GM13977 (cell line): ENCODE measurements at regions not wholly inside any gene's neighbourhood (a gene's known extent, or its start where the extent isn't known, plus 50 kb on each side); places are given as distances from the start of the nearest gene placed in this dataset.

ENCODE experiments used
- DNase-seq: peaks from one replicate; pipeline ENCODE4 v3.0.0; 2012; ENCODE audit warnings: low spot score
- CTCF ChIP-seq: IDR thresholded peaks from 2 replicates; pipeline ENCODE4 v1.5.1; 2012; ENCODE audit warnings: mild to moderate bottlenecking, control low read depth; ENCODE audit not compliant: insufficient read depth; ENCODE audit errors: extremely low read depth, missing control alignments
- in situ Hi-C: fragments of 300-500 bp; cut with MboI; formaldehyde crosslinking; loops from one replicate; pipeline ENCODE4 v1.12.0; 2022; ENCODE audit warnings: low sequenced_read_pairs, low pct_unique_long_range_greater_than_20kb, mixed read lengths, inconsistent platforms; ENCODE audit not compliant: unreplicated experiment

GRCh38 chr3:76565496-76566210 is 474.2 kb upstream of the ROBO2 start:
- in situ Hi-C loops, result no loop called here
- peak; percentile 4 for DNase-seq
- no peak for TF ChIP-seq CTCF

- no peak for TF ChIP-seq CTCF
- in situ Hi-C loops, result no loop called here
- DNase-seq, result no peak
These were observed 473.7 kb upstream of the ROBO2 start for GRCh38 chr3:76566211-76566534.

GRCh38 chr3:76566904-76567303 is 473.0 kb upstream of the ROBO2 start:
- TF ChIP-seq CTCF, result no peak
- in situ Hi-C loops, result no loop called here
- no peak for DNase-seq

GRCh38 chr3:76570436-76571057 is 469.4 kb upstream of the ROBO2 start:
- TF ChIP-seq CTCF, result peak; percentile 62
- in situ Hi-C loops, result no loop called here
- DNase-seq, result peak; percentile 8

GRCh38 chr3:76576201-76576600 is 463.7 kb upstream of the ROBO2 start:
- DNase-seq, result no peak
- TF ChIP-seq CTCF, result no peak
- in situ Hi-C loops, result no loop called here

GRCh38 chr3:76582098-76582497 is 457.8 kb upstream of the ROBO2 start:
- in situ Hi-C loops, result no loop called here
- TF ChIP-seq CTCF, result no peak
- DNase-seq, result no peak
